Mucosa of descending colon (tissue), 3 donors: ENCODE measurements at regions not wholly inside any gene's neighbourhood (a gene's known extent, or its start where the extent isn't known, plus 50 kb on each side); places are given as distances from the start of the nearest gene placed in this dataset.
A peak's percentile ranks its signal among the peaks of the same experiment; 100 is the strongest.

Experiments
- ATAC-seq: fragments of 200-7000 bp; cut with Tn5 transposase; one replicate; pipeline ENCODE4 v1.9.1; 2020; ENCODE audit warnings: mild to moderate bottlenecking, moderate library complexity
- DNase-seq, 3 donors: peaks; one replicate each; pipeline ENCODE4 v3.0.0-alpha.2; 2020
- H3K36me3 ChIP-seq: fragments of 200-600 bp; one replicate; pipeline ENCODE4 v1.8.0; 2021; ENCODE audit warnings: low read depth, mild to moderate bottlenecking
- H3K4me1 ChIP-seq: fragments of 200-600 bp; one replicate; pipeline ENCODE4 v1.8.0; 2021; ENCODE audit warnings: low read depth, mild to moderate bottlenecking
- H3K4me3 ChIP-seq: fragments of 200-600 bp; one replicate; pipeline ENCODE4 v1.8.0; 2021; ENCODE audit warnings: mild to moderate bottlenecking
- H3K9me3 ChIP-seq: fragments of 200-600 bp; one replicate; pipeline ENCODE4 v1.8.0; 2021; ENCODE audit warnings: mild to moderate bottlenecking
- intact Hi-C, 2 donors: fragments of 100-400 bp; cut with DNase I in 1 of 2; cut with micrococcal nuclease in 1 of 2; formaldehyde crosslinking; loops; one replicate each; pipeline versions ENCODE4 v1.11.0 to v1.11.1; 2022; cut with DNase I, micrococcal nuclease
- TF ChIP-seq, protein P1 (sequence below): fragments of 200-600 bp; IDR thresholded peaks from one replicate; pipeline ENCODE4 v1.8.0; 2022; ENCODE audit warnings: antibody characterized with exemption, mild to moderate bottlenecking
- donor health status: DM: no; HTN: no; CAD: no; lungs with moderate emphysema.
- donor health status: DM: no; HTN: no; CAD: no.
- donor health status: DM: no; HTN: yes; CAD: no.

- DNase-seq (no peak), ATAC-seq (no peak)
- intact Hi-C loops: no loop called here
- Histone ChIP-seq H3K4me1 (no peaks in the 10 kb centered on the region), H3K9me3 (no peaks in the 10 kb centered on the region), H3K4me3 (no peak overlapping the region), H3K36me3 (no peaks in the 10 kb centered on the region)
- TF ChIP-seq, protein P1, sequence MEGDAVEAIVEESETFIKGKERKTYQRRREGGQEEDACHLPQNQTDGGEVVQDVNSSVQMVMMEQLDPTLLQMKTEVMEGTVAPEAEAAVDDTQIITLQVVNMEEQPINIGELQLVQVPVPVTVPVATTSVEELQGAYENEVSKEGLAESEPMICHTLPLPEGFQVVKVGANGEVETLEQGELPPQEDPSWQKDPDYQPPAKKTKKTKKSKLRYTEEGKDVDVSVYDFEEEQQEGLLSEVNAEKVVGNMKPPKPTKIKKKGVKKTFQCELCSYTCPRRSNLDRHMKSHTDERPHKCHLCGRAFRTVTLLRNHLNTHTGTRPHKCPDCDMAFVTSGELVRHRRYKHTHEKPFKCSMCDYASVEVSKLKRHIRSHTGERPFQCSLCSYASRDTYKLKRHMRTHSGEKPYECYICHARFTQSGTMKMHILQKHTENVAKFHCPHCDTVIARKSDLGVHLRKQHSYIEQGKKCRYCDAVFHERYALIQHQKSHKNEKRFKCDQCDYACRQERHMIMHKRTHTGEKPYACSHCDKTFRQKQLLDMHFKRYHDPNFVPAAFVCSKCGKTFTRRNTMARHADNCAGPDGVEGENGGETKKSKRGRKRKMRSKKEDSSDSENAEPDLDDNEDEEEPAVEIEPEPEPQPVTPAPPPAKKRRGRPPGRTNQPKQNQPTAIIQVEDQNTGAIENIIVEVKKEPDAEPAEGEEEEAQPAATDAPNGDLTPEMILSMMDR: no peak
These were observed 216.8 kb downstream of the CTH start for GRCh38 chr1:70627910-70628309.

DNA sequence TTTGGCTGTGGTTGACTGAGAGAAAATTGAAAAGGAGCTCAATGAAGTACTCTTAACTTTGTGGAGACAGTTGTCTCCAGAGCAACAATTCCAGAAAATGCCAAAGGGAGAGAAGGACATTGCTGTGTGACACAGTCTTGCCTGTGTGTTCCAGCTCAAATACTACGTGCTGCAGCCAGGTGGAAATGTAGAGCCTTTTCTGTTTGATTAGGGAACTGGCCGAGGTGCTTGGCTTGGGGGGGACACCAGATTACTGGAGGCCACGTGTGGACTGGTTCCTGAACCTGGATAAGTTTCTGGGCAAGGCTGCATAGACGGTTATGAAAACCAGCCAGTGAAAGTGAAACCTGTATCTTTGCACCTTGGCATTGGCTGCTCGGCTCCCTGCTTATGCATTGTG is 217.9 kb downstream of the CTH start:
- DNase-seq (no peak), ATAC-seq (peak; percentile 31)
- intact Hi-C loops: no loop called here
- Histone ChIP-seq H3K36me3 (no peaks in the 10 kb centered on the region), H3K9me3 (no peaks in the 10 kb centered on the region), H3K4me3 (no peak overlapping the region), H3K4me1 (no peaks in the 10 kb centered on the region)
- TF ChIP-seq, protein P1: no peak

DNA sequence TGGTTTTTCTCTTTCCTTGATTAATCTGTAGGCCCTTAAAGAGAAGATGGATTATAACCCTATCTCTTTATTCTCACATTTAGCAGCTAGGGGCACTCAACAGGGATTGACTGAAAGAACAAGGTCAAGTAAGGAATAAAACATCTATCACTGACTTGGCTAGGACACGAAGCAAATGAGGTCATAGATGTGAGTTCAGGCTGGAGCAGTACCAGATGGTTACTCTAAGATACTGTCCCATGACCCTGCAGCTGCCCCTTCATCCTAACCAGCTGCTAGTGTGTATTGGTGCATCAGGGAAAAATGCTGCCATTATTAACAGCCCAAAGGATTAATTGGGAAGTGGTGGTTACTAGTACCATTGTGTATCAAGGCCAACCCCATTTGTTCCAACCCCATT is 221.9 kb downstream of the CTH start:
- ATAC-seq: no peak
- Histone ChIP-seq H3K9me3 (no peaks in the 10 kb centered on the region), H3K4me1 (no peaks in the 10 kb centered on the region), H3K36me3 (no peaks in the 10 kb centered on the region), H3K4me3 (no peak overlapping the region)
- TF ChIP-seq, protein P1: no peak
- no peak for DNase-seq
- intact Hi-C loops: no loop called here

- no peaks in the 10 kb centered on the region for H3K4me1 ChIP-seq
- TF ChIP-seq, protein P1: no peak
- ATAC-seq (no peak), DNase-seq (no peak)
- no peak overlapping the region for H3K4me3 ChIP-seq
- no peaks in the 10 kb centered on the region for H3K9me3 ChIP-seq
- intact Hi-C loops: no loop called here
- H3K36me3 ChIP-seq: no peaks in the 10 kb centered on the region
These were observed 224.8 kb downstream of the CTH start for GRCh38 chr1:70635868-70636267.

DNA sequence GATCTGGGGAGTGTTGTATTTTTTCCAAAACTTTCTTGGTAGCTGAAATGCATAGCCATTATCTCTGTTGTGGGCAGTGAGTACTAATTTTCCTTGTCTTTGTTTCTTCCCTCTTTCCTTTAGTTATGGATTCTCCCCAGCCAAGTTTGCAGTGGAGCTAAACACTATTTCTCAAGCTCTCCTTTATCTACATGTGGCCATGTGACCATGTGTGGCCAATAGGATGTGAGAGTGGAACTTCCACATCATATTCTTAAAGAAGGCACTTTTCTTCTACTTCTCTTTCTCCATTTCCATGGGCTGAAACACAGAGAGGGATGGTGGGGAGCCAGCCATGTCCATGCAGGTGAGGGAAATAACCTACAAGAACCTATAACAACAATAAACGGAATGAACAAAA is 230.8 kb downstream of the CTH start:
- intact Hi-C loops: no loop called here
- ATAC-seq: no peak
- no peak overlapping the region for H3K4me3 ChIP-seq
- no peaks in the 10 kb centered on the region for H3K36me3 ChIP-seq
- no peaks in the 10 kb centered on the region for H3K4me1 ChIP-seq
- no peak for DNase-seq
- H3K9me3 ChIP-seq: no peaks in the 10 kb centered on the region
- TF ChIP-seq, protein P1: no peak

GRCh38 chr1:70656361-70656760 is 245.3 kb downstream of the CTH start:
- no peak for DNase-seq
- intact Hi-C loops: no loop called here
- ATAC-seq: no peak
- Histone ChIP-seq H3K9me3 (no peaks in the 10 kb centered on the region), H3K4me1 (no peaks in the 10 kb centered on the region), H3K4me3 (no peak overlapping the region), H3K36me3 (no peaks in the 10 kb centered on the region)
- TF ChIP-seq, protein P1: no peak
